Keratinocyte (primary cell): ENCODE measurements at regions not wholly inside any gene's neighbourhood (a gene's known extent, or its start where the extent isn't known, plus 50 kb on each side); places are given as distances from the start of the nearest gene placed in this dataset.

Experiments
- EZH2 ChIP-seq: IDR thresholded peaks from one replicate; pipeline ENCODE4 v1.6.1; 2012; ENCODE audit warnings: inconsistent platforms, mild to moderate bottlenecking, low read length, moderate library complexity
- TF ChIP-seq, protein P1 (sequence below), 3 experiments: IDR thresholded peaks in 1 of 3; conservative IDR thresholded peaks in 1 of 3; optimal IDR thresholded peaks in 1 of 3; 2 replicates in 2 of 3; 3 replicates in 1 of 3; pipeline versions ENCODE3 to v1.5.1; 2011; ENCODE audit warnings: low read length in 3 of 3, mild to moderate bottlenecking in 3 of 3, moderate library complexity in 2 of 3, control low read depth in 1 of 3, inconsistent platforms in 1 of 3; ENCODE audit not compliant: insufficient read depth in 2 of 3; ENCODE audit errors: extremely low read depth in 1 of 3

DNA sequence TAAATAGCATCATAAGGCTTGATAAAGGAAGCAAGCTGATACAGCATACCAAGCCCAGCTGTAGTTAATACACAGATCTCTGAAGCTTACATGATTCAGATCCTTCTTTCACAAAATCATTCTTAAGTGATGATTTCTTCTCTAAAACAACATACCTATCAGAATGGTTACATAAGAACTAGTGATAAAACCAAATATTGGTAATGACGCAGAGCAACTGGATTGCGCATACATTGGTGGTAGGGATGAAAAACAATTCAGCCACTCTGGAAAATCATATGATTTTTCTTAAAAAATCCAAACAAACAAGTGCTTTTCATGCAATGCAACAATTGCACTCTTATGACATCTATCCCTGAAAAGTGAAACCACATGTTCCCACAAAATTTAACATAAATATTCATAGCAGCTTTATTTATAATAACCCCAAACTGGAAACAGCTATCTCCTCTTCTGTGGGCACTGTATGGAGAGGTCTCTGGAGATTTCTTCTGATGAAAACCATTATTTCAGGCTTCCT, 153.6 kb upstream of the DSEL start:
- TF ChIP-seq, protein P1, sequence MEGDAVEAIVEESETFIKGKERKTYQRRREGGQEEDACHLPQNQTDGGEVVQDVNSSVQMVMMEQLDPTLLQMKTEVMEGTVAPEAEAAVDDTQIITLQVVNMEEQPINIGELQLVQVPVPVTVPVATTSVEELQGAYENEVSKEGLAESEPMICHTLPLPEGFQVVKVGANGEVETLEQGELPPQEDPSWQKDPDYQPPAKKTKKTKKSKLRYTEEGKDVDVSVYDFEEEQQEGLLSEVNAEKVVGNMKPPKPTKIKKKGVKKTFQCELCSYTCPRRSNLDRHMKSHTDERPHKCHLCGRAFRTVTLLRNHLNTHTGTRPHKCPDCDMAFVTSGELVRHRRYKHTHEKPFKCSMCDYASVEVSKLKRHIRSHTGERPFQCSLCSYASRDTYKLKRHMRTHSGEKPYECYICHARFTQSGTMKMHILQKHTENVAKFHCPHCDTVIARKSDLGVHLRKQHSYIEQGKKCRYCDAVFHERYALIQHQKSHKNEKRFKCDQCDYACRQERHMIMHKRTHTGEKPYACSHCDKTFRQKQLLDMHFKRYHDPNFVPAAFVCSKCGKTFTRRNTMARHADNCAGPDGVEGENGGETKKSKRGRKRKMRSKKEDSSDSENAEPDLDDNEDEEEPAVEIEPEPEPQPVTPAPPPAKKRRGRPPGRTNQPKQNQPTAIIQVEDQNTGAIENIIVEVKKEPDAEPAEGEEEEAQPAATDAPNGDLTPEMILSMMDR (optimal IDR thresholded peaks at IDR 0.05 in 1 of 3, IDR thresholded peaks at IDR 0.05 in 1 of 3, conservative IDR thresholded peaks at IDR 0.05 in 1 of 3; ENCODE audit: extremely low read depth in 1 of 3, insufficient read depth in 2 of 3, low read length in 3 of 3): no peak
- no peak for TF ChIP-seq EZH2
